Osteoblast (primary cell): ENCODE measurements at regions not wholly inside any gene's neighbourhood (a gene's known extent, or its start where the extent isn't known, plus 50 kb on each side); places are given as distances from the start of the nearest gene placed in this dataset. TPM values are rescaled to one million over a fixed set of nuclear protein-coding genes. Genes with fewer than 3 reads are reported as not detected.

Experiments used
- DNase-seq: peaks from one replicate; pipeline ENCODE4 v3.0.0; 2011; ENCODE audit warnings: low spot score, mixed read lengths; ENCODE audit not compliant: insufficient read length; ENCODE audit errors: missing footprints
- H2AFZ ChIP-seq: 2 replicates; pipeline ENCODE4 v1.6.0; 2011; ENCODE audit warnings: mild to moderate bottlenecking, low read length
- H3K27ac ChIP-seq: 2 replicates; pipeline ENCODE4 v1.5.1; 2011; ENCODE audit warnings: mild to moderate bottlenecking, low read depth, low read length, moderate library complexity
- H3K27me3 ChIP-seq: 2 replicates; pipeline ENCODE4 v1.6.0; 2012; ENCODE audit warnings: mild to moderate bottlenecking, control low read depth, inconsistent platforms, low read length, moderate library complexity; ENCODE audit not compliant: insufficient read depth
- H3K36me3 ChIP-seq: 2 replicates; pipeline ENCODE4 v1.5.1; 2011; ENCODE audit warnings: mild to moderate bottlenecking, low read length, control low read depth, moderate library complexity; ENCODE audit not compliant: insufficient read depth
- H3K4me1 ChIP-seq: 2 replicates; pipeline ENCODE4 v1.5.1; 2011; ENCODE audit warnings: mild to moderate bottlenecking, low read length, control low read depth, moderate library complexity; ENCODE audit not compliant: insufficient read depth
- H3K4me2 ChIP-seq: 2 replicates; pipeline ENCODE4 v1.6.0; 2011; ENCODE audit warnings: mild to moderate bottlenecking, low read length; ENCODE audit not compliant: insufficient read depth
- H3K4me3 ChIP-seq: fragments of 200-600 bp; sonication (generic); 3 replicates; pipeline ENCODE4 v1.5.1; 2012; ENCODE audit warnings: mild to moderate bottlenecking, low read length, inconsistent platforms; ENCODE audit not compliant: insufficient read depth
- H3K79me2 ChIP-seq: 2 replicates; pipeline ENCODE4 v1.6.0; 2012; ENCODE audit warnings: mild to moderate bottlenecking, low read length, control low read depth, inconsistent platforms; ENCODE audit not compliant: insufficient read depth
- H3K9me3 ChIP-seq: 2 replicates; pipeline ENCODE4 v1.5.1; 2011; ENCODE audit warnings: low read depth, low read length, control low read depth
- H4K20me1 ChIP-seq: 2 replicates; pipeline ENCODE4 v1.6.0; 2012; ENCODE audit warnings: mild to moderate bottlenecking, low read length, control low read depth; ENCODE audit not compliant: insufficient read depth
- CTCF ChIP-seq: IDR thresholded peaks from 2 replicates; pipeline ENCODE4 v1.5.1; 2011; ENCODE audit warnings: mild to moderate bottlenecking, low read depth, low read length, moderate library complexity; ENCODE audit errors: extremely low read depth
- small RNA-seq: library from RNA; depleted of rRNA; stranded (forward); fragments of <200 nt; gene quantifications from one replicate; pipeline ENCODE3, GENCODE V24; 2012

DNA sequence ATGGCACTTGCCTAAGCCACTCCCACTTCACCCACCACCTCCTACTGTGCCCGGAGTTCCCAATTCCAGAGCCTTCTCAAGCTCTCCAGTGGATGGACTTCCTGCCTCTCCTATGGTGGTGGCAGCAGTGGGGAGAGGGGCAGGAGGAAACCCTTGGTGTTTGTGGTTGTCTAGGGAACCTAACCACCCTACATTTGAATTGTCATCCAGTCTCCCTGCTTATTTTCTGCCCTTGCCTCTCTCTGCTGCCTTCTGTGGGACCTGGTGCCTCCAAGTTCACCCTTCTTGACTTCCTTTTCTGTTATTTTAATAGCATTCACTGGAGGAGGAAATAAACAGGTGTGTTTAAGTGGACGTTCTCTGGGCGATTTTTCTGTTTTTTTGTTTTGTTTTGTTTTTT lies 50.0 kb upstream of the HPCAL1 start:
- H3K27ac ChIP-seq: no peak overlapping the region
- no peaks in the 10 kb centered on the region for H3K79me2 ChIP-seq
- peaks cover 4% of the 10 kb centered on the region for H3K27me3 ChIP-seq
- H3K4me1 ChIP-seq: no peaks in the 10 kb centered on the region
- no peak overlapping the region for H2AFZ ChIP-seq
- no peak overlapping the region for H3K4me2 ChIP-seq
- no peak for TF ChIP-seq CTCF
- no peaks in the 10 kb centered on the region for H3K36me3 ChIP-seq
- no peak overlapping the region for H3K4me3 ChIP-seq
- H4K20me1 ChIP-seq: no peaks in the 10 kb centered on the region
- no peak for DNase-seq
- peaks cover 3% of the 10 kb centered on the region for H3K9me3 ChIP-seq

Small RNA genes lying in the stretch of these regions (small RNA-seq; reads per million reads assigned to genes)
- gene MIR4261: not detected
